OCI-M2 (cell line): ENCODE measurements at regions not wholly inside any gene's neighbourhood (a gene's known extent, or its start where the extent isn't known, plus 50 kb on each side); places are given as distances from the start of the nearest gene placed in this dataset.
"Not testable (repeated sequence)": the region's sequence is repeated elsewhere in the genome, so short reads cannot be mapped to it uniquely, and the experiment has no call there.

Experiments
- DNase-seq: peaks from one replicate; lab custom pipeline; 2025; ENCODE audit not compliant: unreplicated experiment; lab: John Stamatoyannopoulos, UW

GRCh38 chr5:96483878-96484277 lies 50.8 kb upstream of the PCSK1 start:
- DNase-seq, result no peak

DNA sequence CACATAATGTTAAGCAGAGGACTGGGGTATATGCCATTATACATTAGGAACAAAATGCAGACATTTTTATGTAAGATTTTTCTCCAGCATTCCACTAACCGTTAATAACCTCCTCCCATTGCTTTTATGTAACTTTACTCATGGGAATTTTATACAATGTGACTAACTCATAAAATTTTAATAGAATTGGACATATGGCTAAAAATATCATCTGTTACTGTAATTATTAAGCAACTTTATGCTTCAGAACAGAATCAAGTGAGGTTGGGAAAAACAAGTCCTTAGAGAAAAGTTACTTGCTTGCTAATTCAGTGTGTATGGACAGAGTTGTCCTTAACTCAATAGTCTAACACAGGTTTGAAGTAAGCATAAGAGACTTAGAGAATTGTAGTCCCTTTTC lies 54.8 kb upstream of the PCSK1 start:
- no peak for DNase-seq

DNA sequence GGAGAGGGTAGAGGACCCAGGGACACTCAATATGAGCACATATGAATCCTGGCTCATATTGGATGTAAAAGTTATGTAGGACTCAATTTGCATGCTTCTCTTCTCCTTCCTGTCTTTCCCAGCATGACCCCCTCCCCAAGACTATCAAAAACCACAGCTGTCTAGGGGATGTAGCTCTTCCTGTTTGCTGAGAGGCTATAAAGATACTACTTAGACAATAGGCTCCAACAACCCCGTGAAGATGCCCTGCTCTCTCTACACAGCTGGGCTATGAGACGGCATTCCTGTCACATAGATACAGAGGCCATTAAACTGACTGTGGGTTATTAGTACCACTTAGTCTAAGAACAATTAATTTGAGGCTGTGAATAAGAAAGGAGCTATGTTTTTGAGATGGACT lies 56.5 kb upstream of the PCSK1 start:
- DNase-seq, result no peak

DNA sequence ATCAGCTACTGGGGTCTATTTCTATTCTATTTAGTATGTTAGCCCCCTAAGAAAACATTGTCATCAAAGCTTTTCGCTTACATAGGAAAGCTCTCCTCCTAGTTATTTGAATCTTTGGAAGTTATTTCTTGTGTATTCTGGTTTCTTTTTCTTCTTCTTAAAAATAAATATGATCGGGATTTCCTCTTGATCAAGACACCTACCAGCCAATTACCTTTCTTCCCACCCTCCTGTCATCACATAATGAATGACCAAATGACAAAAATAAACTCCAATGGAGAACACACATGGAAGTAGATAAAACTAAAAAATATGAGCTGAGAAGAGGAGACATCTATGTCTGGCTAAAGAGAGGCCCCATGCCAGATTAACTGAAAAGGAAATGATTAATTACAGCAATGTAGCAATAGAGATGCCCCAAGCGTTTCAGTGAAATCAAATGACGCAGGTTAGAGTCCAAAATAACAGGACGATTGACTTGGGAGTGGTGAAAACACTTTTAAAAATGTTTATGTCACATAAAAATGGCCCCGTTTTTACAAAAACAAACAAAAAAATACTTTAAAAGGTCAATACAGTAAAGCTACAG lies 59.5 kb upstream of the PCSK1 start:
- no peak for DNase-seq

DNA sequence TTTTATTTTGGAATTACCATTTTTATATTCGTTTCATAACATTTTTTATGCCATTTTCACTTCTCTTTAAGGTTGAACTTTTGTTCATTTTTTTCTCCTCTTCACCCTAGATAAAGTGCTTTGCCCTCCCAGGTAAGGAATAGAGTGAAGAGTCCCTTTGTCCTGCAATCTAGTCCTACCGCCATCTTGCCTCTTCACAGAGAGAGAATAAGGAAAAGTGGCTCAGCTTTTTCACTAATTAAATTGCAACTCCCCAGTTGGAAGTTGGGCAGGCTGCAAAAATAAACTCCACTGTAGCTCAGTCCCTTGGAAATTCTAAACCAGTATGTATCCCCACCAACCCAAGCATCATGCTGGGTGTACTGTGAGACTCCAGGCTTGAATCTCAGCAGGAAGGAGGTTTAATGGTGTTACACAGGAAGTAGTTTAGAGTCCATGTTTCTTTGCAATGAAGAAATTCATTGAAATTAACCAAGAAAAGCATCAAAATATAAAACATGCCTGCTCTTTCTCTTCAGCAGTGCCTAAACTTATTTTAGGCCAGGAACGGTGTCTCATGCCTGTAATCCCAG lies 60.3 kb upstream of the PCSK1 start:
- no peak for DNase-seq

DNA sequence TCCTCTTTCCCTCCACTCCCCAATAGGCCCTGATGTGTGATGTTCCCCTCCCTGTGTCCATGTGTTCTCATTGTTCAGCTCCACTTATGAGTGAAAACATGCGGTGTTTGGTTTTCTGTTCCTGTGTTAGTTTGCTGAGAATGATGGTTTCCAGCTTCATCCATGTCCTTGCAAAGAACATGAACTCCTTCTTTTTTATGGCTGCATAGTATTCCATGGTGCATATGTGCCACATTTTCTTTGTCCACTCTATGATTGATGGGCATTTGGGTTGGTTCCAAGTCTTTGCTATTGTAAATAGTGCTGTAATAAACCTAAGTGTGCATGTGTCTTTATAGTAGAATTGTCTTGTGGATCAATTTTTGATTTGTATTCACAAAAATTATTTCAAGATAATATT lies 62.4 kb upstream of the PCSK1 start:
- DNase-seq, result not testable (repeated sequence)

DNA sequence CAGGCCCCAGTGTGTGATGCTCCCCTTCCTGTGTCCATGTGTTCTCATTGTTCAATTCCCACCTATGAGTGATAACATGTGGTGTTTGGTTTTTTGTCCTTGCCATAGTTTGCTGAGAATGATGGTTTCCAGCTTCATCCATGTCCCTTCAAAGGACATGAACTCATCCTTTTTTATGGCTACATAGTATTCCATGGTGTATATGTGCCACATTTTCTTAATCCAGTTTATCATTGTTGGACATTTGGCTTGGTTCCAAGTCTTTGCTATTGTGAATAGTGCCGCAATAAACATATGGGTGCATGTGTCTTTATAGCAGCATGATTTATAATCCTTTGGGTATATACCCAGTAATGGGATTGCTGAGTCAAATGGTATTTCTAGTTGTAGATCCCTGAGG lies 64.0 kb upstream of the PCSK1 start:
- not testable (repeated sequence) for DNase-seq

DNA sequence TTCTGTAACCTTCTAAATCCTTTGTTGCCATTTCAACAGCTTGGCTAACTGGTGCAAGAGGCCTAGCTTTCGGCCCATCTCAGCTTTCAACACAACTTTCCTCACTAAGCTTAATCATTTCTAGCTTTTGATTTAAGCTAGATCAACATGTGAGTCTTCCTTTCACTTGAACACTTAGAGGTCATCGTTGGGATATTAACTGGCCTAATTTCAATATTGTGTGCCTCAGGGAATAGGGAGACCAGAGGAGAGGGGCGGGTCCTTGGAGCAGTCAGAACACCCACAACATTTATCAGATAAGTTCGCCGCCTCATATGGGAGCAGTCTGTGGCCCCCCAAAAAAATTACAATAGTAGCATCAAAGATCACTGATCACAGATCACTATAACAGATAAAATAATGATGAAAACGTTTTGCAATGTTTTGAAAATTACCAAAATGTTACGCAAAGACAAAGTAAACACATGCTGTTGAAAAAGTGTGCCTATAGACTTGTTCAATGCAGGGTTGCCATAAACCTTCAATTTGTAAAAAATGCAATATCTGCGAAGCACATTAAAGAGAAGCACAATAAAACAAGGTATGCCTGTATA lies 66.8 kb upstream of the PCSK1 start:
- DNase-seq, result no peak

DNA sequence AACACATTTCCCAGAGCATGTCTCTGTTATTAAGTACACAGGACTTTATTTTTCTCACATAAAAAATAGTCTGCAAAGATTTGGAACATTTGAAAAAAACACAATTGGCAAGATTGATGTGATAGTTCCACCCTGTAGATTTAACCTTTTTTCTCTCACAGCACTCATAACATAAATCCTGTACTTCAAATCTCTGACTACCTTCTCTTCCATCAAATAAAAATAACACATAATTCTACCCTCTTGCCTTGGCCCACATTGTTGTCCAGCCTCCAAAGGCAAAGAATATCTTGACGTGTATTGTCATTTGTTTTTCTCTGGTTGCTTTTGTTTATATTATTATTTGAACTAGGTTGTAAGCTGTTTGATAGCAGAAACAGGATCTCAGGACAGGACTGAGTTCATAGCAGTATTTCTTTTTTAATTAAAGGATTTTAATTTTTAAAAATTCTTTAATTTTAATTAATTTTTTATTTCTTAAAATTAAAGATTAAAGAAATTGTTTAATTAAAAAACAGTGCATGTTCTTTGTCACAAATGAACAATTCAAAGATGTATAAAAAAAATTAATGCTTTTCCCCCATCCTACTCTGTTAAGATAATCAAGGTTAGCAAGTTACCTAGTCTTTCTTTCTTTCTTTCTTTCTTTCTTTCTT lies 69.1 kb upstream of the PCSK1 start:
- no peak for DNase-seq

DNA sequence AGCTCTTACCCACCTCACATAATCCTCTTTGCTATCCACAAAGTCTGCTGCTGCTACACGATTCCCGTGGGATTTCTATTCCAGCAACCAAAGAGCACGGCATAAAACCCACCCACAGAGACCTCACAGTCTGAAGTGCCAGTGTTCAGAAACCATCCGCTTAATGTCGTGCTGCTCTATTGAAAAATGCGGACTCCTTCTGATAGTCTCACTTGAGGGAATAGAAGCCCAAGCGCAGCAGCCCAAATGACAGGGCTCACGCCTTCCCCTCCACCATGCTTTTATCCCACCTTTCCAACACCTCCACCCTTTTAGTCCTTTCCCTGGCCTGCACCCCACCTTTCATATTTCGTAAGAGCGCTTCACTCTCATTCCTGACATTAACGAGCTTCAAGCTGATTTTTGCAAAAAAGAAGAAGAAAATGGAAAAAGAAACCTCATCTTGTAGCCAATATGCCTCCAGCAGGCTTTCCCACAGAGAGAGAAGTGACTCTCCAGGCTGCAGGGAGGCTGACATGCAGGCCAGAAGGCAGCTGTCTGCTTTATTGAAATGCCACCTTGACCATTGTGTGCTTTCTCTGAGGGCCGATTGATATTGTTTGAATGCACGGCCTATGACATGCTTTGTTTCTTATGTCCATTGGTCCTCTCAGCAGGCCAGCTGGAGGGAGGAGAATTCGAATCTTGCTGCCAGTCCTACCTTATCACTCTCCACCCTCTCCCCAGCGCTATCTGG lies 70.6 kb upstream of the PCSK1 start:
- DNase-seq, result no peak

DNA sequence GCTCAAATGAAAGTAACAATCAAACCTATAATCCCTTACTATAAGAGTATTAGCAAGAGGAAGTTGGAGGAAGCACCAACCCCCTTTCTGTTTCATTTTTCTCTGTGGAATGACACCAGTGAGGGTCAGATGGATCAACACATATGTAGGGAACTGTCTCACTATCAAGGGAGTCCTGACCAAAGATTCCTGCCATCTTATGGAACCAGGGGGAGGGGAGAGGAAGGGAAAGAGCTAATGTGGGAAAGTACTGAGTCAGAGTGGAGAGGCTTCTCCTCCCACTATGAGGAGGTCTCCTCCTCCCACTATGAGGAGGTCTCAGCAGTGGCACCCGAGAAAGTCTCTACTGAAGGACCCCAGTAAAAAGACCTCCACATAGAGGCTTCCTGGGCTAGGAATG lies 73.3 kb upstream of the PCSK1 start:
- no peak for DNase-seq

- DNase-seq, result no peak
Measured at GRCh38 chr5:96506866-96507527, 73.9 kb upstream of the PCSK1 start.

DNA sequence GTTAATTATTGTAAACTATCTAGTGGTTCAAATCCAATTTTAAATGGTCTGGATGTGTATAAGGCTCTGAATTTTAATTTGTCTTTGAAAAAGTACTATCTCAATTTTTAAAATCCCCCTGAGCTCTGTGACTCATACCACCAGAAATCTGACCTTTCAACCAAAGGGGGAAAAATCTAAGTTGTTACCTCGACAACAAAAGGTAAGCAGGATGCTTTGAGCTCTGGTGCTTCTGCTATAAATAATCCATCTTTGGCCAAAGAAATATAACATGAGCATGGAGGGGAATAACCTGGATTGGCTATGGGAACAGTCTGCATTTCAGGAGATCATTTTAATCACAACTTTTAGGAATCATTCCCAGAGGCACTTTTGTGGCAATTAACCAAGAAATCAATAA lies 76.3 kb upstream of the PCSK1 start:
- DNase-seq, result no peak

DNA sequence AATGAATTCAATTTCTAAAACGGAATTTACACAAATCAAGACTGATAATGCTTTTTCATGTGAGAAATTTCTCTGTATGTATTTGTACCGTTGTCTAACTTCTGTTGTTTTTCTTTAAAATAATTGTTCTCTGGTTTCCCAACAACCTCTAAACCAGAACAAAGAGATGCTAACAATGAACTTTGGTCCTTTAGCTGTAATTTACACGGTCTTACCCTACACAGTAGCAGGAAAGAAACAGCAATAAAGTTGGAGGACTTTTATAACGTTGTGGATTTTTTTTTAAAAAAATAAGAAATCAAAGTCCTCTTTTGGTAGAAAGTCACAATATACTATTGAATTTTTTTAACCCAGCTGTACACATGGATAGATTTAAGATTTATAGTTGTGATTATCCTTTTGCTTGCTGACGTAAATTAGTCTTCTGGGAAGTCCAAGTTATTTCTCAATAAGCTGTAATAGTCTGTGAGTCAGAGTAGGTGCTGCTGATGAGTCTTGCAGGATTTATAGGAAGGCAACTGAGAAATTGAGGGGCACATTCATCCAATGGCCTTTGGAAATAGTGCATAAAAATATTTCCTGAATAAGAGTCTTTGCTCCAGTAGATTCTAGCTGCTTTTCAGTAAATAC lies 76.8 kb upstream of the PCSK1 start:
- no peak for DNase-seq

GRCh38 chr5:96516631-96517071 lies 83.6 kb upstream of the PCSK1 start:
- DNase-seq, result no peak

- no peak for DNase-seq
Measured at GRCh38 chr5:96517295-96517694, 84.2 kb upstream of the PCSK1 start.

DNA sequence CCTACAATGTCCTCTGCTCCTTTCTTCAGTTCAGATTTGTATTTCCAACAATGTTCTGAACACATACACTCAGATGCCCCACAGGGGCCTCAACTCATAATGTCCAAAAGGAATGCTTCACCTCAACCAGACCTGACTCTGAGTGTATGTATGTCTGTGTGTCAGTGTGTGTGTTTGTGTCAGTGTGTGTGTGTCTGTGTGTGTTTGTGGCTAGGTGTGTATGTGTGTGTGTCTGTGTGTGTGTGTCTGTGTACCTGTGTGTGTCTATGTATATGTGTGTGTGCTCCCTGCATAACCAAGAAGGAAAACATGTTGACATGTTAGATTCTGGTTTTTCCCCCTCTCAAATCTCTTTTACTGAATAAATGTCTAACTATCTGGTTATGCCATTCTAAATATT lies 87.3 kb upstream of the PCSK1 start:
- no peak for DNase-seq

GRCh38 chr5:96522635-96523355 lies 89.7 kb upstream of the PCSK1 start:
- DNase-seq, result no peak

- no peak for DNase-seq
Measured at GRCh38 chr5:96527768-96528661, 95.0 kb upstream of the PCSK1 start.
